Posterior cingulate gyrus (tissue), 11 donors: ENCODE measurements at regions not wholly inside any gene's neighbourhood (a gene's known extent, or its start where the extent isn't known, plus 50 kb on each side); places are given as distances from the start of the nearest gene placed in this dataset.

Source experiments
- DNase-seq, 10 donors: peaks; one replicate each; pipeline versions ENCODE4 v3.0.0 to v3.0.0-alpha.2; 2020 to 2021; ENCODE audit warnings: mixed read lengths in 3 of 10
- intact Hi-C: fragments of 100-400 bp; cut with DNase I; formaldehyde crosslinking; loops from one replicate; pipeline ENCODE4 v1.15.1; 2023

DNA sequence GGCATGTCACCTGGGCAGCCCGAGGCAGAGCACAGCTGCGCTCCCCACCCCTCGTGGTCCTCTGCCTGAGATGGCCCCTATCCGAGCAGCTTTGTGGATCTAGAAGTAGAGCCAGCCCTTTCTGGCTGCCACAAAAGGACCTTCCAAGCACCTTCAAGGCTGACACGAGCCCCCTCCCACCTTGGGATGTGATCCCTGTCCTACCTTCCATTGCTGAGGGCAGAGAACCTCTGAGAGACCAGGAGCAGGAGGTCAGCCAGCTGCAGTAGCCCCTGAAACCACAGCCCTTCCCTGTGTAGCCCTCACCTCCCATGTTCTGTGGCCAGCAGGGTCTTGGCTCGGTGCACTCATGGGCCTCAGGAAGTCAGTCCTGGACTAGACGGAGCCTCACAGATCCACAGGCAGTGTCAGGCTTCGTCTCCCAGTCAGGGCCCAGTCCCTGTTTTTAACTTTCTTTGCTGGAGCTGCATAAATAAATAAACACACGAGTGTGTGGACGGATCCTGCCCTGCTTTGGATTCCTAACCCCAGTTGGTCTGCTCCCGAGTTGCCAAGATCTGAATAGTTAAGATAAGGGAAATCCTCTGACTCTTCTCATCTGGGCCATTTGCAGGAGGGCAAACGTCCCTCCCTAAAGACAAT lies 507.7 kb downstream of the PREX1 start:
- no peak for DNase-seq
- intact Hi-C loops, result no loop called here

- DNase-seq, result no peak
- intact Hi-C loops, result no loop called here
Observed at GRCh38 chr20:48317578-48317977, 510.2 kb downstream of the PREX1 start.

DNA sequence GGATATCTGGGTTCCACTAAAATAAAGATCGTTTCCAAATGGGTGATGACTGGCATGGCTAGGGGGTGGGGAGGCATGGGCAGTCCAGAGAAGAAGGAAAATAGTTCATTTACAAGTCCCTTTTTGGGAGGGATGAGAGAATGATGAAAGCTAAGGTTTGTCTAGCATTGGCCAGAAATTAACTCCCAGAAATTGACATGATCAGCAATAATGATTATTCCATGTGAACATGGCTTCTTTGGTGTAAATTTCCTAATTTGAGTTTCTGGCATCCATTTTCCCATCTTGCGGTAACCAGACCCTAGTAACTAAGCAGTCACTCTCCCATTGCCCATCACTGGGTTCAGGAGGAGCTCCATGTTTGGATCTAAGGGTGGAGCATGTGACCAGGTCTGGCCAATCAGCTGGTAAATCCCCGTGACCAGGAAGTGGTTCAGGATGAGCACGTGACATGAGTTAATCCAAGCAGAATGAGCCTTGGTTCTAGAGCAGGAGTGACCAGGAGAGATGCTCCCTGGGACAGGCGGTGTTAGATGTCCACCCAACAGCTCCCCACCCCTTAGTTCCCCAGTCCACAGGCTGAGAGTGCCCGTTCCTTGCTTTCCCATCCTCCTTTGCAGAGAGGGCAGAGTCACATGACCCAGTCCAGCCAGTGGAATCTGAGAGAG lies 512.7 kb downstream of the PREX1 start:
- intact Hi-C loops, result no loop called here
- DNase-seq, result no peak

GRCh38 chr20:48313324-48313723 lies 514.5 kb downstream of the PREX1 start:
- intact Hi-C loops, result no loop called here
- no peak for DNase-seq

GRCh38 chr20:48311956-48312355 lies 515.8 kb downstream of the PREX1 start:
- DNase-seq, result no peak
- intact Hi-C loops, result no loop called here

GRCh38 chr20:48310305-48310704 lies 517.5 kb downstream of the PREX1 start:
- intact Hi-C loops, result no loop called here
- DNase-seq, result peak in 1 of 10 donors; percentile 70

DNA sequence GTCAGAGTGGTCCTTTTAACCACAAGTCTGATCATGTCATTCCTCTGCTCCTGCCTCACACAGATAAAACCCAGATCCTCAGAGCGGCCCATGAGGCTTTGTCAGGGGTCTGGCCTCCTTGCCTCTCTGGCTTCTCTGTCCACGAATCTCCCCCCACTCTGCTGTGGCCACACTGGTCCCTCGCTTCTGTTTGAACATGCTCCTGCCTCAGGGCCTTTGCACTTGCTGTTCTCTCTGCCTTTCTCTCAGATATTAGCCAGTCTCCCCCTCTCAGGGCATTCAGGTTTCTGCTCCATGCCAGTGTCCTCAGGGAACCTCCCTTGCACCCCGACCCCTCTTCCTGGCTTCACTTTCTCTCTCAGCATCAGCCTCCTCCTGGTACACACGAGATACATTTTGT lies 518.5 kb downstream of the PREX1 start:
- intact Hi-C loops, result no loop called here
- no peak for DNase-seq

DNA sequence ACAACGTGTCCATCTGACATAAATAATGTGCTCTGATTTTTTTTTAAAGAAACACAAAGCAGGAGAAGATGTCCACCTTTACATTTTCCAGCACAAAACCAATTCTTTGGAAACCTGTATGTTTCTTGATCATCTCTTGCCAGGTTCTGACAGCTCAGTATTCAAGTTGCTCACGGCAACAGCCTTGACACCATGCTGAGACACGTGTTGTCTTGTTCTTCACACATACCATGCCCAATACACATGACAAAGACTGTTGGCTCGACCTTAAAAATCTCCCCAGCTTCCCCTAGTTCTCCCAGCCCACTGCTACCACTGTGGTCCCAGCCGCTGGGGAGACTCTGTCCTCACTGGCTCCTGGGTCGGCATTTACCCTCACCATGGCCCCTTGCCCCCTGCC lies 518.9 kb downstream of the PREX1 start:
- intact Hi-C loops, result no loop called here
- no peak for DNase-seq

GRCh38 chr20:48308232-48308781 lies 519.5 kb downstream of the PREX1 start:
- no peak for DNase-seq
- intact Hi-C loops, result no loop called here

- DNase-seq, result no peak
Observed at GRCh38 chr20:48307277-48307676, 520.5 kb downstream of the PREX1 start.

GRCh38 chr20:48302844-48303542 lies 517.7 kb upstream of the SULF2 start:
- DNase-seq, result peak in 1 of 10 donors; percentile 77
- intact Hi-C loops, result no loop called here

More at GRCh38 chr20:48307277-48307676, 520.5 kb downstream of the PREX1 start:
- intact Hi-C loops, result no loop called here

DNA sequence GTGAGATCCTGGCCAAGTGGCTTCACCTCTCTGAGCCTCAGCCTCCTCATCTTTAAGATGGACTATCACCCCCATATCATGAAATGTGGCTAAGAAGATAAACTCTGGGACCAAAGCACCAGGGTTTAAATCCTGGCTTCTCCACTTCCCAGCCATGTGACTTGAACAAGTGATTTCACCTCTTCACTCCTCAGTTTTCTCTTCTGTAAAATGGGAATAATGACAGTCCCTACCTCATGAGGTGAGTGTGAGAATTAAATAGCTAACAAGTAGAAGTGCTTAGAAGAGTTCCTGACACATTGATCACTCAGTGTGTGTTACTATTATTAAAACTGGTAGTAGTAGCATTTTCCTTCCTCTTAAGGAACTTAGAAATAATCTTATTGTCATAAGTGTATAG lies 516.9 kb upstream of the SULF2 start:
- intact Hi-C loops, result no loop called here
- DNase-seq, result no peak

- intact Hi-C loops, result no loop called here
Observed at GRCh38 chr20:48301189-48301588, 515.9 kb upstream of the SULF2 start.

DNA sequence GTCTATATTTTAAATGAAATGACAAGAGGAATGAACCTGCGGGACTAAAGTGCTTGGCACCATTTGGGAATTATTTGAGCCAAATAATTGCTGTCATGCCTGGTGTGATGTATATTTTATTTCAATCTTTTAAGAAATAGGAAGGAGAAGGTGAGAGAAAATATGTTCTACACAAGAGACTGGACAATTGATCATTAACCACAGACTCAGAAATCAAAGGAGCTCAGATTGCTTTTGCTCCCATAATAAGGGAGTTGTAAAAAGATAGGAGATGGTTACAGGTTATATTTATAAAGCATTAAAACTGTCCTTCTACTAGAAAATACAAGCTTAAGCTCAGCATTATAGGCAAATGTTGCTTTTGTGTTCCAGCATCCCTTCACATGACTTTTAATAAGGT lies 515.2 kb upstream of the SULF2 start:
- DNase-seq, result no peak
- intact Hi-C loops, result no loop called here

More at GRCh38 chr20:48301189-48301588, 515.9 kb upstream of the SULF2 start:
- DNase-seq, result no peak

DNA sequence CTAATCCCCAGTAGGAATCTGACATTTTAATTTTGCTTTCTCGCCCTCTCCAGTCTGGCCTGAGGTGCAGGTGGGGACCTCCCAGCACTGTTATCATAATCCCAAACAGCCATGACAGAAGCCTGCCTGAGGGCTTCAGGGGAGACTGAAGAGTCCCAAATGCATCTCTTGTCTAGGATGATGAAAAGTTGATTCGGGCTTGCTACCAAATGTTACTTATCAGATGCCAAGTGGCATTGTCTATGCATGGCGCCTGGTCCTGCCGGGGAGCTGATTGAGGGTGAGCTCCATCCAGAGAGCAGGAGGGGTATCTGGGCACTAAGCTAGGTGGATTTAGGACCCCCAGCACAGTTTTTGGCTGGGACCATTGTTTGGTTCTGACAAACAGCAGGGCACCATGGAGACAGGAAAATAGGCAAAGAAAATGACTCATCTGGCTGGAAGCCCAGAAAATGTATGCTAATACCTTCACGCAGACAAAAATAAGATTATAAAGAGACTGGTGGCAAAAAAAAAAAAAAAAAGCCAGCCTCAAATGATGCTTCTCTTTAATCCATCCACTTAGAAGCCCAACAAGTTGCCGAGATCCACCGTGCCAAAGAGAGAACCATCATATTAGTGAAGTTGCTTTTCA lies 513.7 kb upstream of the SULF2 start:
- no peak for DNase-seq
- intact Hi-C loops, result loop anchor here (10.0 kb wide), 1 partner anchor 514 kb away; the partner anchor contains the start of gene SULF2

DNA sequence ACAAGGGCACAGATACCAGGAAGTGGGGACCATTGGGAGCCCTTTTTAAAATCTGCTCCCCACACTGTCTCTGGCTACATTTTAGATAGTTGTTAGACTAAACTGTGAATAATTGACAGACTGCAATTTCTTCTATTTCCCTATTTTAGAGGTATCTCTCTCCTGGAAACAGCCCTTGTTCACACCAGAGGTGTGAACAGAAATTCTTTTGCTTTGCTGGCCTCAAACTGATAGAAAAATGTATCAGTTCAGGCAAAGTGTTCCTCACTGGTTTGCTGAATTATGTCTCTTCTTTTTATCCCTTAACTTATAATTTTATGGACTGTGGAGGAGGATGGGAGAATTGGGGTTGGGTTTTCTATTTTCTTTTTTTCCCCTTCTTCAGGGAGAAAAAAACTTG lies 513.2 kb upstream of the SULF2 start:
- DNase-seq, result no peak
- intact Hi-C loops, result loop anchor here (10.0 kb wide), 1 partner anchor 514 kb away; the partner anchor contains the start of gene SULF2

GRCh38 chr20:48295966-48296421 lies 510.7 kb upstream of the SULF2 start:
- DNase-seq, result peak in 3 of 10 donors; percentile 25 to 47 (median 46)
- intact Hi-C loops, result loop anchor here (10.0 kb wide), 1 partner anchor 511 kb away; the partner anchor contains the start of gene SULF2

GRCh38 chr20:48295445-48295903 lies 510.2 kb upstream of the SULF2 start:
- DNase-seq, result no peak
- intact Hi-C loops, result loop anchor here (10.0 kb wide), 1 partner anchor 511 kb away; the partner anchor contains the start of gene SULF2

DNA sequence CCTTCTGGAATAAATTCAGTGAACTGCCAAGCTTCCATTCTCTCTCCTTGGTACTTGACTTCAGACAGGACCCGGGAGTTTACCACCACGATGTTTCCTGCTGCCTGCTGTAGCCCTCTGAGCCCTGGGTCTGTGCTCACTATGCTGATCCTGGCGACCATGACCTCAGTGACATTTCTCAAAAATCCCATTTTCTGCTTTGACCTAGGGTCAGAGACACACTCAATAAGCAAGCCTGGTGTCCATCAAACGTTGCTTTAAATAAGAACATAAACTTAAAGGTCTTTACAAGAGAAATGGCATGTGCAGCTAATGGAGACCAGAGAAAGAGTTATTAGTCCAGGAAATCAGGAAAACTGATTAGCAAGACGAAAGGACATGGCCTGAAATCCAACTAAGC lies 509.7 kb upstream of the SULF2 start:
- DNase-seq, result no peak
- intact Hi-C loops, result loop anchor here (10.0 kb wide), 1 partner anchor 510 kb away; the partner anchor contains the start of gene SULF2

DNA sequence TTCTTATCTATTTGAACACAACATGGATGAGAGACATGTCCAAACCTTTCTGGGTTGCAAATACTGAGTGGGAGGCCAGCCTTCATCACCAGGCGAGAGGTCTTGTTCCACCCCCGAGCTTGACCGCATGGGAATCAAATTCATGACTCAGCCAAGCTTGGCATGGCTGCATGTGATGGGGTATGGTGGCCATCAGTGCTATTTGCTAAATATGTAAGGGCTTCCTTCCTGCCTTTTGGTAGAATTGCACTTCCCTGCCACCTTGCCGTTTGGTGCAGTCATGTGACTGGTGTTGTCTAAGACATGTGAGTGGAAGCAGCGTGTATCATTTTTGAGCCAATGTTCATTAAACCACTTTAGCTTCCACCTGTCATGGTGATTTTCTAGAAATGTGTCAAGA lies 508.9 kb upstream of the SULF2 start:
- intact Hi-C loops, result loop anchor here (10.0 kb wide), 1 partner anchor 509 kb away; the partner anchor contains the start of gene SULF2
- DNase-seq, result no peak
